ENCODE measurements at regions not wholly inside any gene's neighbourhood (a gene's known extent, or its start where the extent isn't known, plus 50 kb on each side); places are given as distances from the start of the nearest gene placed in this dataset.
"Not testable (repeated sequence)": the region's sequence is repeated elsewhere in the genome, so short reads cannot be mapped to it uniquely, and the experiment has no call there.

- H3K4me1 Mint-ChIP-seq (ENCODE audit: low read depth); H3K36me3 Mint-ChIP-seq (ENCODE audit: low read depth); H3K4me3 Mint-ChIP-seq (ENCODE audit: low read depth); DNase-seq (ENCODE audit: low spot score); H3K9me3 Mint-ChIP-seq; intact Hi-C loops (cut with micrococcal nuclease); H3K27ac Mint-ChIP-seq: not testable (repeated sequence)
- peaks cover 23% of the 10 kb centered on the region for H3K27me3 Mint-ChIP-seq (ENCODE audit: low read depth)
Observed at GRCh38 chr1:244332761-244333160, 118.9 kb downstream of the ADSS2 start.

- peaks cover 23% of the 10 kb centered on the region for H3K27me3 Mint-ChIP-seq (ENCODE audit: low read depth)
- H3K9me3 Mint-ChIP-seq; intact Hi-C loops (cut with micrococcal nuclease); H3K36me3 Mint-ChIP-seq (ENCODE audit: low read depth); H3K4me3 Mint-ChIP-seq (ENCODE audit: low read depth); H3K27ac Mint-ChIP-seq; H3K4me1 Mint-ChIP-seq (ENCODE audit: low read depth); DNase-seq (ENCODE audit: low spot score): not testable (repeated sequence)
Observed at GRCh38 chr1:244334315-244334714, 117.4 kb downstream of the ADSS2 start.

GRCh38 chr1:244334842-244335241 is 116.9 kb downstream of the ADSS2 start:
- H3K27me3 Mint-ChIP-seq (ENCODE audit: low read depth): peaks cover 23% of the 10 kb centered on the region
- H3K9me3 Mint-ChIP-seq: not testable (repeated sequence)
- H3K4me1 Mint-ChIP-seq (ENCODE audit: low read depth): peaks cover 12% of the 10 kb centered on the region

GRCh38 chr1:244335456-244335855 is 116.3 kb downstream of the ADSS2 start:
- intact Hi-C loops (cut with micrococcal nuclease): no loop called here
- Mint-ChIP-seq H3K36me3 (ENCODE audit: low read depth) (no peaks in the 10 kb centered on the region), H3K4me3 (ENCODE audit: low read depth) (no peak overlapping the region), H3K27ac (no peak overlapping the region), H3K4me1 (ENCODE audit: low read depth) (peaks cover 12% of the 10 kb centered on the region), H3K9me3 (no peaks in the 10 kb centered on the region), H3K27me3 (ENCODE audit: low read depth) (peaks cover 23% of the 10 kb centered on the region)
- no peak for DNase-seq (ENCODE audit: low spot score)

More at GRCh38 chr1:244334842-244335241, 116.9 kb downstream of the ADSS2 start:
- H3K4me3 Mint-ChIP-seq (ENCODE audit: low read depth); H3K27ac Mint-ChIP-seq; H3K36me3 Mint-ChIP-seq (ENCODE audit: low read depth); intact Hi-C loops (cut with micrococcal nuclease); DNase-seq (ENCODE audit: low spot score): not testable (repeated sequence)

GRCh38 chr1:244336232-244336899 is 115.3 kb downstream of the ADSS2 start:
- peaks cover 13% of the 10 kb centered on the region for H3K4me1 Mint-ChIP-seq (ENCODE audit: low read depth)
- no peak for DNase-seq (ENCODE audit: low spot score)
- no peak overlapping the region for H3K4me3 Mint-ChIP-seq (ENCODE audit: low read depth)
- H3K36me3 Mint-ChIP-seq (ENCODE audit: low read depth): no peaks in the 10 kb centered on the region
- peaks cover 18% of the 10 kb centered on the region for H3K27me3 Mint-ChIP-seq (ENCODE audit: low read depth)
- intact Hi-C loops (cut with micrococcal nuclease): no loop called here
- H3K9me3 Mint-ChIP-seq: no peaks in the 10 kb centered on the region
- H3K27ac Mint-ChIP-seq: no peak overlapping the region

- peaks cover 13% of the 10 kb centered on the region for H3K27me3 Mint-ChIP-seq (ENCODE audit: low read depth)
- no peak for DNase-seq (ENCODE audit: low spot score)
- H3K36me3 Mint-ChIP-seq (ENCODE audit: low read depth): no peaks in the 10 kb centered on the region
- no peak overlapping the region for H3K4me3 Mint-ChIP-seq (ENCODE audit: low read depth)
- no peaks in the 10 kb centered on the region for H3K9me3 Mint-ChIP-seq
- peaks cover 19% of the 10 kb centered on the region for H3K4me1 Mint-ChIP-seq (ENCODE audit: low read depth)
- intact Hi-C loops (cut with micrococcal nuclease): no loop called here
- no peak overlapping the region for H3K27ac Mint-ChIP-seq
Observed at GRCh38 chr1:244337839-244338238, 113.9 kb downstream of the ADSS2 start.

GRCh38 chr1:244339073-244339692 is 112.5 kb downstream of the ADSS2 start:
- DNase-seq (ENCODE audit: low spot score): no peak
- Mint-ChIP-seq H3K4me3 (ENCODE audit: low read depth) (no peak overlapping the region), H3K4me1 (ENCODE audit: low read depth) (peaks cover 19% of the 10 kb centered on the region), H3K27me3 (ENCODE audit: low read depth) (no peaks in the 10 kb centered on the region), H3K9me3 (no peaks in the 10 kb centered on the region), H3K27ac (peak overlapping the region; percentile 50), H3K36me3 (ENCODE audit: low read depth) (no peaks in the 10 kb centered on the region)
- intact Hi-C loops (cut with micrococcal nuclease): no loop called here

GRCh38 chr1:244339776-244340175 is 111.9 kb downstream of the ADSS2 start:
- no peak overlapping the region for H3K4me3 Mint-ChIP-seq (ENCODE audit: low read depth)
- no peaks in the 10 kb centered on the region for H3K36me3 Mint-ChIP-seq (ENCODE audit: low read depth)
- no peak for DNase-seq (ENCODE audit: low spot score)
- intact Hi-C loops (cut with micrococcal nuclease): loop anchor here (2.0 kb wide), 1 partner anchor 17 kb away; no protein-coding TSS in a partner anchor
- H3K9me3 Mint-ChIP-seq: no peaks in the 10 kb centered on the region
- H3K27ac Mint-ChIP-seq: no peak overlapping the region
- no peaks in the 10 kb centered on the region for H3K27me3 Mint-ChIP-seq (ENCODE audit: low read depth)
- H3K4me1 Mint-ChIP-seq (ENCODE audit: low read depth): peaks cover 19% of the 10 kb centered on the region

GRCh38 chr1:244340396-244340795 is 111.3 kb downstream of the ADSS2 start:
- Mint-ChIP-seq H3K27me3 (ENCODE audit: low read depth) (no peaks in the 10 kb centered on the region), H3K4me3 (ENCODE audit: low read depth) (no peak overlapping the region), H3K4me1 (ENCODE audit: low read depth) (peaks cover 19% of the 10 kb centered on the region), H3K9me3 (no peaks in the 10 kb centered on the region), H3K27ac (no peak overlapping the region), H3K36me3 (ENCODE audit: low read depth) (no peaks in the 10 kb centered on the region)
- DNase-seq (ENCODE audit: low spot score): no peak
- intact Hi-C loops (cut with micrococcal nuclease): loop anchor here (2.0 kb wide), 1 partner anchor 18 kb away; no protein-coding TSS in a partner anchor

GRCh38 chr1:244341455-244342450 is 110.0 kb downstream of the ADSS2 start:
- Mint-ChIP-seq H3K4me1 (ENCODE audit: low read depth) (peaks cover 19% of the 10 kb centered on the region), H3K9me3 (peaks cover 5% of the 10 kb centered on the region), H3K27me3 (ENCODE audit: low read depth) (no peaks in the 10 kb centered on the region), H3K36me3 (ENCODE audit: low read depth) (no peaks in the 10 kb centered on the region), H3K4me3 (ENCODE audit: low read depth) (peak overlapping the region; percentile 46), H3K27ac (peak overlapping the region; percentile 74)
- no peak for DNase-seq (ENCODE audit: low spot score)
- intact Hi-C loops (cut with micrococcal nuclease): loop anchor here (2.0 kb wide), 1 partner anchor 19 kb away; no protein-coding TSS in a partner anchor

GRCh38 chr1:244344001-244344400 is 107.7 kb downstream of the ADSS2 start:
- intact Hi-C loops (cut with micrococcal nuclease): no loop called here
- peaks cover 13% of the 10 kb centered on the region for H3K4me1 Mint-ChIP-seq (ENCODE audit: low read depth)

GRCh38 chr1:244346972-244347618 is 104.6 kb downstream of the ADSS2 start:
- peaks cover 12% of the 10 kb centered on the region for H3K4me1 Mint-ChIP-seq (ENCODE audit: low read depth)
- no peaks in the 10 kb centered on the region for H3K27me3 Mint-ChIP-seq (ENCODE audit: low read depth)
- intact Hi-C loops (cut with micrococcal nuclease): no loop called here
- H3K9me3 Mint-ChIP-seq: peaks cover 9% of the 10 kb centered on the region
- H3K4me3 Mint-ChIP-seq (ENCODE audit: low read depth): no peak overlapping the region
- no peak for DNase-seq (ENCODE audit: low spot score)
- no peaks in the 10 kb centered on the region for H3K36me3 Mint-ChIP-seq (ENCODE audit: low read depth)
- H3K27ac Mint-ChIP-seq: no peak overlapping the region

More at GRCh38 chr1:244344001-244344400, 107.7 kb downstream of the ADSS2 start:
- Mint-ChIP-seq H3K36me3 (ENCODE audit: low read depth) (no peaks in the 10 kb centered on the region), H3K27me3 (ENCODE audit: low read depth) (no peaks in the 10 kb centered on the region), H3K4me3 (ENCODE audit: low read depth) (no peak overlapping the region), H3K9me3 (peaks cover 9% of the 10 kb centered on the region), H3K27ac (no peak overlapping the region)
- no peak for DNase-seq (ENCODE audit: low spot score)
